ENCODE measurements at regions not wholly inside any gene's neighbourhood (a gene's known extent, or its start where the extent isn't known, plus 50 kb on each side); places are given as distances from the start of the nearest gene placed in this dataset.
A peak's percentile ranks its signal among the peaks of the same experiment; 100 is the strongest.

- TF ChIP-seq CTCF (IDR thresholded peaks at IDR 0.05): no peak
- DNase-seq (ENCODE audit: low spot score): no peak
- ATAC-seq (ENCODE audit: low FRiP score): no peak
These were observed 208.1 kb downstream of the ARHGAP12 start for GRCh38 chr10:31720546-31720945.

- TF ChIP-seq CTCF (IDR thresholded peaks at IDR 0.05): no peak
- DNase-seq (ENCODE audit: low spot score): no peak
- ATAC-seq (ENCODE audit: low FRiP score): no peak
These were observed 219.2 kb downstream of the ARHGAP12 start for GRCh38 chr10:31709476-31709875.

- ATAC-seq (ENCODE audit: low FRiP score): no peak
- TF ChIP-seq CTCF (IDR thresholded peaks at IDR 0.05): no peak
These were observed 219.6 kb downstream of the ARHGAP12 start for GRCh38 chr10:31709028-31709427.

GRCh38 chr10:31708474-31708873 lies 220.2 kb downstream of the ARHGAP12 start:
- ATAC-seq (ENCODE audit: low FRiP score) (no peak), DNase-seq (ENCODE audit: low spot score) (no peak)
- TF ChIP-seq CTCF (IDR thresholded peaks at IDR 0.05): no peak

More at GRCh38 chr10:31709028-31709427, 219.6 kb downstream of the ARHGAP12 start:
- DNase-seq (ENCODE audit: low spot score): no peak

GRCh38 chr10:31708046-31708445 lies 220.6 kb downstream of the ARHGAP12 start:
- no peak for ATAC-seq (ENCODE audit: low FRiP score)

GRCh38 chr10:31707093-31708039 lies 221.3 kb downstream of the ARHGAP12 start:
- no peak for DNase-seq (ENCODE audit: low spot score)
- peak; percentile 18 for ATAC-seq (ENCODE audit: low FRiP score)
- TF ChIP-seq CTCF (IDR thresholded peaks at IDR 0.05): no peak

More at GRCh38 chr10:31708046-31708445, 220.6 kb downstream of the ARHGAP12 start:
- no peak for TF ChIP-seq CTCF (IDR thresholded peaks at IDR 0.05)
- no peak for DNase-seq (ENCODE audit: low spot score)

All from omental fat pad (tissue), 3 donors.